D721Med (cell line): ENCODE measurements at regions not wholly inside any gene's neighbourhood (a gene's known extent, or its start where the extent isn't known, plus 50 kb on each side); places are given as distances from the start of the nearest gene placed in this dataset.

Experiments used
- DNase-seq: peaks from one replicate; pipeline ENCODE4 v3.0.0; 2011; ENCODE audit warnings: low spot score; ENCODE audit not compliant: insufficient read length
- FAIRE-seq: peaks from 2 replicates; lab custom pipeline; 2011; peaks lifted over from hg19 to GRCh38; lab: Jason Lieb, UNC
- TF ChIP-seq, protein P1 (sequence below): IDR thresholded peaks from 2 replicates; pipeline ENCODE4 v1.5.1; 2012; ENCODE audit warnings: mild to moderate bottlenecking, control low read depth; ENCODE audit not compliant: insufficient read depth; ENCODE audit errors: missing control alignments

DNA sequence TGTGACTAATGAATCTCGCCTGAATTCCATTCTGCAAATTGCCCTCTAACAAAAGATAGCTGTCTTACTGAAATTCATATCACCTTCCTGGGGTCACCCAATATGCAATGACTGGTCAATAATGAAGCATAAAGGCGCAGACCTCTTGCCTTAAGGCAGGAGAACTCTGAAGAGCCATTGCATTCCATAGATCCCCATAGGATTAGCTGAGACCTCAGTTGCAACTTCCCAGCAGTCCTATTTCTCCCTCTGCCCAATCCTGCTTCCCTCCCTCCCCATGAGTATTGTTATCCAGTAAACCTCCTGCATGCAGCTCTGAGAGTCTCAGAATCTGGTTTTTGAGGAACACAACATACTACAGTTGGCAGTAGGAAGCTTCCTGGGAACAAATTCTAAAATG lies 396.5 kb downstream of the DCAF12L2 start:
- no peak for FAIRE-seq
- TF ChIP-seq, protein P1, sequence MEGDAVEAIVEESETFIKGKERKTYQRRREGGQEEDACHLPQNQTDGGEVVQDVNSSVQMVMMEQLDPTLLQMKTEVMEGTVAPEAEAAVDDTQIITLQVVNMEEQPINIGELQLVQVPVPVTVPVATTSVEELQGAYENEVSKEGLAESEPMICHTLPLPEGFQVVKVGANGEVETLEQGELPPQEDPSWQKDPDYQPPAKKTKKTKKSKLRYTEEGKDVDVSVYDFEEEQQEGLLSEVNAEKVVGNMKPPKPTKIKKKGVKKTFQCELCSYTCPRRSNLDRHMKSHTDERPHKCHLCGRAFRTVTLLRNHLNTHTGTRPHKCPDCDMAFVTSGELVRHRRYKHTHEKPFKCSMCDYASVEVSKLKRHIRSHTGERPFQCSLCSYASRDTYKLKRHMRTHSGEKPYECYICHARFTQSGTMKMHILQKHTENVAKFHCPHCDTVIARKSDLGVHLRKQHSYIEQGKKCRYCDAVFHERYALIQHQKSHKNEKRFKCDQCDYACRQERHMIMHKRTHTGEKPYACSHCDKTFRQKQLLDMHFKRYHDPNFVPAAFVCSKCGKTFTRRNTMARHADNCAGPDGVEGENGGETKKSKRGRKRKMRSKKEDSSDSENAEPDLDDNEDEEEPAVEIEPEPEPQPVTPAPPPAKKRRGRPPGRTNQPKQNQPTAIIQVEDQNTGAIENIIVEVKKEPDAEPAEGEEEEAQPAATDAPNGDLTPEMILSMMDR, result no peak
- DNase-seq, result no peak

DNA sequence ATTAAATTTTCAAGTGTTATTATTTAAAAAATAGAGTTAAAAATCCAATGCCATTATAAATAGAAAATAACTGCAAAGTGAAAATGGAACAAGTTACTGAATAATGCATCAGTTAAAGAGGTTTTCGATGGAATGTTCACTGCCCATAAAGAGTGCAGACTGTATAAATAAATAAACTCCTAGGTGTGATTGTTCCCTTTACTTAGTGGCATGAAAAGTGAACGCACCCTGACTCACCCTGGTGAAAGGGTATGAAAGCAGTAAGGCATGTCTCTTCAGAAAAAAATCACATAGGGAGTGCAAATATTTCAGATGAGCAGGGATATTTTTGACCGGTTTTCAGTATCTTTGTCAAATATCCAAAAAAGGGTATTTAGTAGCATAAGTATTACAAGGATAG lies 387.8 kb downstream of the DCAF12L2 start:
- FAIRE-seq, result no peak
- TF ChIP-seq, protein P1, result no peak
- no peak for DNase-seq

- TF ChIP-seq, protein P1, result no peak
Measured at GRCh38 chrX:125782184-125782583, 383.9 kb downstream of the DCAF12L2 start.

DNA sequence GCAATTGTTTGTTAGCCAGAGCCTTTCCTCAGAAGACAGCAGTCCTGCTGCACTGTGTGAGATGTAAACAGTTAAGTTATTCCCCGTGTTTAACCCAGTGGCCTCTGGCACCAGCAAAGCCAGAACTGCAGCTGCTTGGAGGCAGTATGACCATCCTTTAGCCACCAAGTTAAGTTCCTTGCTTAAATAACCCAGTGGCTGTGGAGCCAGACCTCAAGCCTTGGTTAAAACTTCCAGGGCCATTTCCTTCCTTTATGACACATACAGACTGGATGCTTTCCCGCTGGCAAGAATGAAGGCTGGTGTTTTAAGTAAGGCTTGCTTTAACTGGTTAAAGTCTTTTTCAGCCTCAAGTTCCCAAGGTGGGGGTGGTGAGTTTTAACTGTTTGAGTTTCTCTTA lies 379.8 kb downstream of the DCAF12L2 start:
- TF ChIP-seq, protein P1, result no peak
- no peak for FAIRE-seq
- no peak for DNase-seq

More at GRCh38 chrX:125782184-125782583, 383.9 kb downstream of the DCAF12L2 start:
- DNase-seq (no peak), FAIRE-seq (no peak)

DNA sequence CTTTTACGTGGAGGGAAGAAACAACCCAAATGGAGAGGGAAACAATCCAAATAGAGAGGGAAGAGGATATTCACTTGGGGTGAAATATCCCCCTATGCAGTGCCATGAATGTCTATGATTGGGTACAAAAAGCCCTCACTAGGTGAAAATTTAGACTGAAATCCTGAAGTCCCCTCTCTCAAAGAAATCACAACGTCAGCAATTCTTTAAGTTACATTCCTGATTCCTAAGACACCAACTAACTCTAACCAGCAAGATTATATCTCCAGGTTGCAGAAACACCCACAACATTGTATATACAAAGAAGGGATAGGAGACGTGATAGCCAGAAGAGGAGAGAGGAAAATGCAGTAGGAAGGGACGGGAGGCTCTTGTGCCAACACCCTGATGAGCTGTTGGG lies 374.3 kb downstream of the DCAF12L2 start:
- FAIRE-seq (no peak), DNase-seq (no peak)

DNA sequence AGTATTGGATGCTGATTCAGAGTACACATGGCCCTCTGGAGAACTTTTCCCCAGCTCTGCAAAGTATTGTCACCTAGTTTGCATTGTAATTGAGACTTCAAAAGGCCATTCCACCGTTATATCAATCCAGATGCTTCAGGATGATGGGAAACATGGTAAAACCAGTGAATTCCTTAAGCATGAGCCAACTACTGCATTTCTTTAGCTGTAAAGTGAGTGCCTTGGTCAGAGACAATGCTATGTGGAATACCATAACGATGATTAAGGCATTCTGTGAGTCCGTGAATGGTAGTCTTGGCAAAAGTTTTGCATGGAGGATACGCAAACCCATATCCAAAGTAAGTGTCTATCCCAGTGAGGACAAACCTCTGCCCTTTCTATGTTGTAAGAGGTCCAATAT lies 355.2 kb downstream of the DCAF12L2 start:
- DNase-seq, result no peak
- no peak for FAIRE-seq
- TF ChIP-seq, protein P1, result no peak

More for the DNA sequence above, 374.3 kb downstream of the DCAF12L2 start:
- TF ChIP-seq, protein P1, result no peak

- TF ChIP-seq, protein P1, result no peak
- DNase-seq (no peak), FAIRE-seq (no peak)
Measured at GRCh38 chrX:125826080-125826479, 340.0 kb downstream of the DCAF12L2 start.
